CD4-positive, CD25-positive, alpha-beta regulatory T cell (primary cell): ENCODE measurements at regions not wholly inside any gene's neighbourhood (a gene's known extent, or its start where the extent isn't known, plus 50 kb on each side); places are given as distances from the start of the nearest gene placed in this dataset.
A peak's percentile ranks its signal among the peaks of the same experiment; 100 is the strongest.

Source experiments
- ATAC-seq, 2 donors: fragments of 150-1000 bp; cut with Tn5 transposase; one replicate each; pipeline ENCODE4 v1.10.0; 2021; ENCODE audit warnings: low read depth in 2 of 2, moderate number of reproducible peaks in 2 of 2, moderate library complexity in 1 of 2
- DNase-seq, 3 donors: peaks; one replicate each; pipeline versions ENCODE4 v3.0.0 to v3.0.0-alpha.2; 2012 to 2022; ENCODE audit warnings: mixed read lengths in 1 of 3
- H3K27ac ChIP-seq: one replicate; pipeline ENCODE4 v1.7.0; 2013; ENCODE audit warnings: mild to moderate bottlenecking, low read length; ENCODE audit not compliant: insufficient read depth, poor library complexity, severe bottlenecking
- H3K27me3 ChIP-seq: one replicate; pipeline ENCODE4 v1.7.0; 2013; ENCODE audit warnings: low read length; ENCODE audit not compliant: control insufficient read depth, insufficient read depth
- H3K36me3 ChIP-seq: one replicate; pipeline ENCODE4 v1.7.0; 2013; ENCODE audit warnings: mild to moderate bottlenecking, low read length, moderate library complexity; ENCODE audit not compliant: control insufficient read depth, insufficient read depth
- H3K4me1 ChIP-seq: 2 replicates; pipeline ENCODE4 v1.7.0; 2013; ENCODE audit warnings: mild to moderate bottlenecking, low read length; ENCODE audit not compliant: insufficient read depth, control insufficient read depth, poor library complexity, severe bottlenecking
- H3K4me3 ChIP-seq: one replicate; pipeline ENCODE4 v1.7.0; 2013; ENCODE audit warnings: low read depth, mild to moderate bottlenecking, low read length, moderate library complexity
- H3K9me3 ChIP-seq, 2 experiments: 1 replicate in 1 of 2; 2 replicates in 1 of 2; pipeline ENCODE4 v1.7.0; 2013; ENCODE audit warnings: low read length in 2 of 2, mild to moderate bottlenecking in 1 of 2, moderate library complexity in 1 of 2; ENCODE audit not compliant: control insufficient read depth in 2 of 2
- H3K27ac Mint-ChIP-seq, 3 donors: one replicate each; pipeline ENCODE4 v1.8.0; 2020 to 2022; ENCODE audit warnings: mild to moderate bottlenecking in 3 of 3, mixed read lengths in 3 of 3, moderate library complexity in 2 of 3
- H3K27me3 Mint-ChIP-seq: one replicate; pipeline ENCODE4 v1.8.0; 2022; ENCODE audit warnings: mild to moderate bottlenecking, mixed read lengths
- H3K36me3 Mint-ChIP-seq: one replicate; pipeline ENCODE4 v1.8.0; 2020; ENCODE audit warnings: mixed read lengths
- H3K4me1 Mint-ChIP-seq, 4 donors: one replicate each; pipeline ENCODE4 v1.8.0; 2020 to 2022; ENCODE audit warnings: mixed read lengths in 4 of 4, mild to moderate bottlenecking in 1 of 4
- H3K4me3 Mint-ChIP-seq, 4 donors: one replicate each; pipeline ENCODE4 v1.8.0; 2020 to 2022; ENCODE audit warnings: mild to moderate bottlenecking in 4 of 4, mixed read lengths in 4 of 4, moderate library complexity in 3 of 4
- H3K9me3 Mint-ChIP-seq, 7 donors: one replicate each; pipeline ENCODE4 v1.8.0; 2020 to 2022; ENCODE audit warnings: mixed read lengths in 7 of 7, mild to moderate bottlenecking in 3 of 7, moderate library complexity in 2 of 7

DNA sequence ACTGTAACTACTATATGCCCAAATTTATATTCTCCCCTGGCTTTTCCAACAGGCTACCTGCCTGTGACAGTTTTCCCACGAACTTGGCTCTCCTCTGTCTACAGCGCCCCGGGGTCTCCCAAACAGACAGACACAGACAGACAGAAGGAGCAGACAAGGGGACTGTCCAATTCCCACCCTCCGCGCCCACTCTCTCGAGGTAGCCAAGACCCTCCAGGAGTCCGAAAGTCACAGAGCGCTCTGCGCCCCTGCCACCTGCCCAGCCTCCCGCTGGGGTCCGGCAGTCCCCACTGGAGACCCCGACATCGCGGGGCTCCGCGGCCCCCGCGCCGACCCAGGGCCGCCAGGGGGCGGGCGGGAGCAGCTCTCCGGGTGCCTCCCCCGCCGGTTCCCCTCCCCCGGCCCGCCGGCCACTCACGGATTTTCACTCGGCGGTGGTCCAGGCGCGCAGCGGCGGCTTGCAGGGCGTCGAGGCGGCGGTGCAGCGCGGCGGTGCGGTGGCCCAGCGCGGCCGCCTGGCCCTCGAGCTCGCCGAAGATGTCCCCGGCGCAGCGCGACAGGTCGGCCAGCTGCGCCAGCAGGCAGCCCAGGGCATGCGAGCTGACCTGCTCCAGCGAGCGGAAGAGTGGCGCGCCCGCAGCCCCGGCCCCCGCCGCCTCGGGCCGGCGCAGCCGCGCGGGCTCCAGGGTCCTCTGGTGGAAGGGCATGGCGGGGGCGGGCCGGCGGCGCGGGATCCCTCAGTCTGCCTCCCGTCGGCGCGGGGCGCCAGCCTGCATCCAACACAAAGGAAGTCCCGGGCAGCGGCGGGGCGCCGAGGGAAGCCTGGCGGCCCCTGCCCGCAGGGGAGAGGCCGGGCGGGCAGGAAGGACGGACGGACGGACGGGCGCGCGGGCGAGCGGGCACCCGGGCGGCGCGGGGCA, 81.3 kb upstream of the CCDC28A start:
- H3K27ac ChIP-seq, result no peak overlapping the region
- no peaks in the 10 kb centered on the region for H3K36me3 ChIP-seq
- no peaks in the 10 kb centered on the region for H3K9me3 ChIP-seq
- no peak overlapping the region for H3K4me3 ChIP-seq
- H3K27me3 ChIP-seq, result peaks cover 25% of the 10 kb centered on the region
- H3K4me1 Mint-ChIP-seq, result peaks cover 0 to 9% (median 8%) of the 10 kb centered on the region in 4 donors
- no peaks in the 10 kb centered on the region for H3K36me3 Mint-ChIP-seq
- peak overlapping the region; percentile 76 to 89 (median 82) for H3K4me3 Mint-ChIP-seq
- ATAC-seq (peak; percentile 54), DNase-seq (peak; percentile 7 to 42 (median 26))
- peaks cover 0 to 3% (median 0%) of the 10 kb centered on the region in 7 donors for H3K9me3 Mint-ChIP-seq
- H3K4me1 ChIP-seq, result peaks cover 5% of the 10 kb centered on the region
- peaks cover 65% of the 10 kb centered on the region for H3K27me3 Mint-ChIP-seq
- H3K27ac Mint-ChIP-seq, result no peak overlapping the region

DNA sequence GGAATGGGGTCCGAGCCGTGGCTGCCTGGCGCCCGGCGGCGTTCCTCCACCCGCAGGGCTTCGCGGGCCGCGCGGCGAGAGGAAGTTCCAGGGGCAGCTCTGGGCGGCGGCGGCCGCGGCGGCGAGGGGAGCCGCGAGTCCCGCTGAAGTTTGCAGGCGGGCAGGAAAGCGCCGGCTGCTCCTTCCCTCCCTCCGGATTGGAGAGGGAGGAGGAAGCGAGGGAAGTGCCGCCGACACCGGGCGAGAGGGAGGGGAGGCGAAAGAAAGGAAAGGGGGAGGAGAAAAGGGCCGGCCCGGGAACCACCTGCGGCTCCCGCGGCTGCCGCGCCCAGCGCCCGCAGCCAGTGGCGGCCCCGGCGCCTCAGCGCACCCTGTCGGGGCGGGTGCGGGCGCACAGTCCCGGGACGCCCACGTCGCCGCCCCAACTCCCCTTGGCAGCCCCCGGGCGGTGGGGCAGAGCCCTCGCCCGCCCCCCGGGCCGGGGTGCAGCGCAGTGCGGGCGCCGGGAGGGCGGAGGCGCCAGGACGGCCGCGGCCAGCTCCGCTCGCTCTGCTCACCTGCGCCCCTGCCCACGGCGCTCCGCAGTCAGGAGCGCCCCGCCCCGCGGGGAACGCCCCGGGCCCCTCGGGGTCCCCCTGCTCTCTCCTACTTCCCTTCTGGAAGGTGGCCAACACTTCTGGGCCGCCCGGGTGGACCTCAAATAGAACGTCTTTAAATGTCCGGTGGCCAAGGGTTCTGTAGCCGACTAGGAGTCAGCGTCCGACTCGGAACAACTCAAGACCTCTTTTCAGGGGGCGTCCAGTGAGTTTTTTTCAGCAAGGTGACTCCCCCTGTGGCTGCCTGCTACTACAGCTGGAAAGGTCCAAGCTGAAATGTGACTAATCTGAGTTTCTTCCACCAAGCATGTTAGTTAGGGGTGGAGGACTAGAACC, 80.3 kb upstream of the CCDC28A start:
- Mint-ChIP-seq H3K4me1 (peaks cover 0 to 9% (median 8%) of the 10 kb centered on the region in 4 donors), H3K36me3 (no peaks in the 10 kb centered on the region), H3K27ac (no peak overlapping the region), H3K4me3 (peak overlapping the region; percentile 15 to 89 (median 83)), H3K27me3 (peaks cover 61% of the 10 kb centered on the region), H3K9me3 (peaks cover 0 to 3% (median 0%) of the 10 kb centered on the region in 7 donors)
- H3K9me3 ChIP-seq, result no peaks in the 10 kb centered on the region
- H3K36me3 ChIP-seq, result no peaks in the 10 kb centered on the region
- H3K27me3 ChIP-seq, result peaks cover 25% of the 10 kb centered on the region
- ATAC-seq (peak; percentile 33 to 44), DNase-seq (peak in 2 of 3 donors; percentile 2 to 32)
- no peak overlapping the region for H3K27ac ChIP-seq
- H3K4me3 ChIP-seq, result no peak overlapping the region
- H3K4me1 ChIP-seq, result peaks cover 5% of the 10 kb centered on the region

DNA sequence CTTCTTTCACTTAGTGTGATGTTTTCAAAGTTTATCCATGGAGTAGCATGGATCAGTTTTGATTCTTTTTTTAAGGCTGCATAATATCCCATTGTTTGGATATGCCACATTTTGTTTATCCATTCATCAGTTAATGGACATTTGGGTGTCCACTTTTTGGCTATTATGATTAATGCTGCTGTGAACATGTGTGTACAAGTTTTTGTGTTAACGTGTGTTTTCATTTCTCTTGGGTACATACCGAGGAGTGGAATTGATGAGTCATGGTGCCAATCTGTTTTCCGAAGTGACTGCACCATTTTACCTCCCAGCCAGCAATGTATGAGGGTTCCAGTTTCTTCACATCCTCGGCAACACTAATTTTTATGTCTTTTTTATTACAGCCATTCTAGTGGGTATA, 78.4 kb upstream of the CCDC28A start:
- Mint-ChIP-seq H3K9me3 (peaks cover 0 to 3% (median 0%) of the 10 kb centered on the region in 7 donors), H3K27me3 (peaks cover 53% of the 10 kb centered on the region)
- no peak for ATAC-seq

DNA sequence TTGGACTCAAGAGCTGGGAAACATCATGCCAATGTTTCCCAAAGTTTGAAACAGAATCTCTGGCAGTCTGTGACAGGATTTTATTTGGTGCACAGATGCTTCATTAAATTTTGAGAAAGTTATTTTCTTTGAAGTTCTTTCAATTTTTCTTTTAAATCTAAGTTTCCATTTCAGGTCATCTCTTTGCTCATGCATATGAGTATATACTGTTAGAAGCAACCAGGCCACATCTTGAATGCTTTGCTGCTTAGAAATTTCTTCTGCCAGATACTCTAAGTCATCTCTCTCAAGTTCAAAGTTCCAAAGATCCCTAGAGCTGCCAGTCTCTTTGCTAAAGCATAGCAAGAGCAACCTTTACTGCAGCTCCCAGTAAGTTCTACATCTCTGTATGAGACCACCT, 59.1 kb upstream of the CCDC28A start:
- Histone ChIP-seq H3K4me1 (no peaks in the 10 kb centered on the region), H3K36me3 (no peaks in the 10 kb centered on the region), H3K27me3 (peaks cover 7% of the 10 kb centered on the region), H3K9me3 (peaks cover 6 to 12% of the 10 kb centered on the region in 2 experiments), H3K4me3 (no peak overlapping the region), H3K27ac (no peak overlapping the region)
- no peak for ATAC-seq
- H3K9me3 Mint-ChIP-seq, result peaks cover 0 to 23% (median 4%) of the 10 kb centered on the region in 7 donors
- H3K4me1 Mint-ChIP-seq, result no peaks in the 10 kb centered on the region
- peaks cover 23% of the 10 kb centered on the region for H3K27me3 Mint-ChIP-seq
- H3K27ac Mint-ChIP-seq, result no peak overlapping the region
- H3K36me3 Mint-ChIP-seq, result no peaks in the 10 kb centered on the region
- DNase-seq, result no peak
- H3K4me3 Mint-ChIP-seq, result no peak overlapping the region

More for the DNA sequence above, 78.4 kb upstream of the CCDC28A start:
- Histone ChIP-seq H3K4me3 (no peak overlapping the region), H3K27me3 (peaks cover 24% of the 10 kb centered on the region), H3K9me3 (no peaks in the 10 kb centered on the region), H3K36me3 (no peaks in the 10 kb centered on the region), H3K4me1 (peaks cover 5% of the 10 kb centered on the region), H3K27ac (no peak overlapping the region)
- peaks cover 0 to 9% (median 8%) of the 10 kb centered on the region in 4 donors for H3K4me1 Mint-ChIP-seq
- no peak overlapping the region for H3K27ac Mint-ChIP-seq
- H3K4me3 Mint-ChIP-seq, result no peak overlapping the region
- DNase-seq, result no peak
- H3K36me3 Mint-ChIP-seq, result no peaks in the 10 kb centered on the region

DNA sequence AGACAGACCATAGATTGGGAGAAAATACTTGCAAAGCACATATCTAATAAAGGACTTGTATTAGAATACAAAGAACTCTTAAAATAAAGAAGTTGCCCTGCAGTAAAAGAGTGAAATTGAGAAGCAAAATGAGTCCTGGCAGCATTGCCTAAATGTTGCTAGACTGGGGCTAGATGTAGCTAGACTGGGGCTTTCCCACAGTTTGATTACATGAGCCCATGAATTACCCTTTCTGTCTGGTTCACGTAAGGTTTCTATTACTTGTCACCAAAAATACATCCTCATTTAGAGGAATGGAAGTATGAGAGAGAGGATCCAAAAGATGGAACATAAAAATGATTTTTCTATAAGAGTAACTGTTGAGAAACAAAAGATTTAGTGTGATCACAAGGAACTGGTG, 57.6 kb upstream of the CCDC28A start:
- DNase-seq (no peak), ATAC-seq (no peak)
- H3K27ac ChIP-seq, result no peak overlapping the region
- no peak overlapping the region for H3K27ac Mint-ChIP-seq
- no peak overlapping the region for H3K4me3 ChIP-seq
- H3K36me3 ChIP-seq, result no peaks in the 10 kb centered on the region
- H3K9me3 ChIP-seq, result peaks cover 6 to 12% of the 10 kb centered on the region in 2 experiments
- peaks cover 18% of the 10 kb centered on the region for H3K27me3 Mint-ChIP-seq
- no peak overlapping the region for H3K4me3 Mint-ChIP-seq
- no peaks in the 10 kb centered on the region for H3K4me1 ChIP-seq
- H3K27me3 ChIP-seq, result peaks cover 7% of the 10 kb centered on the region
- H3K36me3 Mint-ChIP-seq, result no peaks in the 10 kb centered on the region
- H3K4me1 Mint-ChIP-seq, result no peaks in the 10 kb centered on the region
- H3K9me3 Mint-ChIP-seq, result peaks cover 0 to 20% (median 4%) of the 10 kb centered on the region in 7 donors

DNA sequence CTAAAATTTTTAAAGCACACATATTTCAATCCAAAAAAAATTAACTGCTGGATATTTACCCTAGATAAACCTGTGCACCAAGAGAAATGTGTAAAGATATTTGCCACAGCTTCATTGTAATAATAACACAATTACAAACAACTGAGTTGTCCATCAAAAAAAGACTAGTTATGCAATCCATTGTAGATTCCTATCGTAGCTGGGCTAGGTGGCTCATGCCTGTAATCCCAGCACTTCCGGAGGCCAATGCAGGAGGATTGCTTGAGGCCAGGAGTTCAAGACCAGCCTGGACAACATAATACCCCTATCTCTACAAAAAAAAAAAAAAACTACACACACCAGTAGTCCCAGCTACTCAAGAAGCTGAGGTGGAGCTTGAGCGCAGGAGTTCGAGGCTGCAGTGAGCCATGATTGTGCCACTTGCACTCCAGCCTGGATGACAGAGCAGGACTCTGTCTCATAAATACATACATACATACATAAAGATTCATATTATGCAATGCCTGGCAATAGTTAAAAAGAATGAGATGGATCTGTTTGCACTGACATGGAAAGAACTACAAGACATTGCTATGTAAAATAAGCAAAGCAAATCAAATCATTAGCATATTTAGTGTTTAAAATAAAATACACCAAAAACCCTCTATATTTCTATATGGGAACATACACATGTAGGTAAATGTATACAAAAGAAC, 56.5 kb upstream of the CCDC28A start:
- H3K36me3 Mint-ChIP-seq, result no peaks in the 10 kb centered on the region
- Histone ChIP-seq H3K4me1 (no peaks in the 10 kb centered on the region), H3K4me3 (no peak overlapping the region), H3K9me3 (peaks cover 6 to 12% of the 10 kb centered on the region in 2 experiments), H3K27ac (no peak overlapping the region), H3K27me3 (peaks cover 7% of the 10 kb centered on the region), H3K36me3 (no peaks in the 10 kb centered on the region)
- peaks cover 0 to 18% (median 4%) of the 10 kb centered on the region in 7 donors for H3K9me3 Mint-ChIP-seq
- DNase-seq (no peak), ATAC-seq (no peak)
- peak overlapping the region in 1 of 3 donors; percentile 5 for H3K27ac Mint-ChIP-seq
- peaks cover 21% of the 10 kb centered on the region for H3K27me3 Mint-ChIP-seq
- H3K4me1 Mint-ChIP-seq, result no peaks in the 10 kb centered on the region
- H3K4me3 Mint-ChIP-seq, result no peak overlapping the region

DNA sequence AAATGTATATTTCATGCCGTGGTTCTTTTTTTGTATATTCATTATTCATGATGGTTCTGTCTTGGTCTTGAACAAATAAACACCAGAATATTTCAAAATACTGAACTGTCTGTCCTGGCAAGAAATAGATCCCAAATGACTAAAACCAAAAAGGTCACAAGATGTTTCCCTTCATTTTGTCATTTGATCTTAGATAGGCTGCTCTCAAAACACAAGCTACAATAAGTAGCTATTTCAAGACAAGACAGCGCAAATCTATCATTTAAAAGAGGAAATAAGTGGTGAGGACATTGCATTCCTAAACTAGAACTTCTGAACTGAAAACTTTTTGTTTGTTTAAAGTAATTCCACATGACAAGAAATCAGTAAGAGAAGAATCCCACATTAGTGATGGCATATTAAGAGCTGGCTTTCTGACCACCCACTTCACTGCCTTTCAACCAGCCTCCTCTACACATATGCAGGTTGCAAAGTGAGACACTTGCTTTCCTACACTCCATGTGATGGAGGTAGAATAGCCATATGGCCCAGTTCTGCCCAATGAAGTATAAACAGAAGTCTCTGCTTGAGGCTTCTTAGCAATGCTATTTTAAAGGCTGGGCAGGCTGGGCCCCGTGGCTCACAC, 54.4 kb upstream of the CCDC28A start:
- peaks cover 3% of the 10 kb centered on the region for H3K27me3 ChIP-seq
- peaks cover 17% of the 10 kb centered on the region for H3K27me3 Mint-ChIP-seq
- no peaks in the 10 kb centered on the region for H3K4me1 Mint-ChIP-seq
- H3K36me3 ChIP-seq, result no peaks in the 10 kb centered on the region
- H3K9me3 ChIP-seq, result peaks cover 2 to 8% of the 10 kb centered on the region in 2 experiments
- H3K27ac Mint-ChIP-seq, result no peak overlapping the region
- no peak for ATAC-seq
- DNase-seq, result no peak
- H3K36me3 Mint-ChIP-seq, result no peaks in the 10 kb centered on the region
- no peak overlapping the region for H3K4me3 ChIP-seq
- peaks cover 0 to 7% (median 3%) of the 10 kb centered on the region in 7 donors for H3K9me3 Mint-ChIP-seq
- H3K4me3 Mint-ChIP-seq, result no peak overlapping the region
- H3K27ac ChIP-seq, result no peak overlapping the region
- no peaks in the 10 kb centered on the region for H3K4me1 ChIP-seq
